Pancreas (tissue), 10 donors: ENCODE measurements at regions not wholly inside any gene's neighbourhood (a gene's known extent, or its start where the extent isn't known, plus 50 kb on each side); places are given as distances from the start of the nearest gene placed in this dataset.
A peak's percentile ranks its signal among the peaks of the same experiment; 100 is the strongest.

ENCODE experiments used
- ATAC-seq, 4 donors: fragments of 200-7000 bp; cut with Tn5 transposase; one replicate each; pipeline versions ENCODE4 v1.8.0 to v1.9.1; 2020; ENCODE audit warnings: mild to moderate bottlenecking in 4 of 4, moderate library complexity in 4 of 4
- DNase-seq, 6 donors: peaks; one replicate each; pipeline ENCODE4 v3.0.0-alpha.2; 2020
- FAIRE-seq: peaks from 2 replicates; lab custom pipeline; 2012; peaks lifted over from hg19 to GRCh38; lab: Jason Lieb, UNC
- H3K27ac ChIP-seq, 4 donors: fragments of 200-600 bp; sonication (generic); 1 replicate in 3 of 4; 2 replicates in 1 of 4; pipeline versions ENCODE4 v1.5.0 to v1.8.0; 2020
- H3K27me3 ChIP-seq, 4 donors: fragments of 200-600 bp; one replicate each; pipeline ENCODE4 v1.8.0; 2021
- H3K36me3 ChIP-seq, 3 donors: fragments of 200-600 bp; sonication (generic) in 1 of 3; one replicate each; pipeline versions ENCODE4 v1.5.0 to v1.8.0; 2020 to 2021
- H3K4me1 ChIP-seq, 3 donors: fragments of 200-600 bp; one replicate each; pipeline ENCODE4 v1.8.0; 2021
- H3K4me3 ChIP-seq, 4 donors: fragments of 200-600 bp; sonication (generic) in 2 of 4; one replicate each; pipeline versions ENCODE4 v1.5.0 to v1.8.0; 2020 to 2021
- H3K9me3 ChIP-seq, 4 donors: fragments of 200-600 bp; one replicate each; pipeline ENCODE4 v1.8.0; 2021
- CTCF ChIP-seq, 4 donors: fragments of 200-600 bp; sonication (generic) in 3 of 4; IDR thresholded peaks; one replicate each; pipeline versions ENCODE4 v1.5.0 to v1.8.0; 2021; ENCODE audit warnings: antibody characterized with exemption in 4 of 4
- WGBS, 2 donors: extraction: QIAGEN DNeasy Blood & Tissue Kit; methylation state at CpG; one replicate each; pipeline ENCODE4 v1.1.7; 2013; 5-methylcytosine and 5-hydroxymethylcytosine counted together
- intact Hi-C, 3 donors: fragments of 100-400 bp; cut with DNase I; formaldehyde crosslinking; loops; one replicate each; pipeline versions ENCODE4 v1.11.1 to v1.14.2; 2022
- donor health status: healthy with polysubstance abuse.
- donor health status: DM: no; HTN: no; CAD: no; lungs with moderate emphysema.
- donor health status: DM: no; HTN: no; CAD: no.
- donor health status: control.
- donor health status: control.
- donor health status: Bipolar disorder and iron deficiency.
- donor health status: DM: yes; HTN: yes; CAD: no.
- donor health status: DM: no; HTN: no; CAD: no.
- donor health status: DM: no; HTN: no; CAD: no.
- donor health status: DM: yes; HTN: yes; CAD: no.

DNA sequence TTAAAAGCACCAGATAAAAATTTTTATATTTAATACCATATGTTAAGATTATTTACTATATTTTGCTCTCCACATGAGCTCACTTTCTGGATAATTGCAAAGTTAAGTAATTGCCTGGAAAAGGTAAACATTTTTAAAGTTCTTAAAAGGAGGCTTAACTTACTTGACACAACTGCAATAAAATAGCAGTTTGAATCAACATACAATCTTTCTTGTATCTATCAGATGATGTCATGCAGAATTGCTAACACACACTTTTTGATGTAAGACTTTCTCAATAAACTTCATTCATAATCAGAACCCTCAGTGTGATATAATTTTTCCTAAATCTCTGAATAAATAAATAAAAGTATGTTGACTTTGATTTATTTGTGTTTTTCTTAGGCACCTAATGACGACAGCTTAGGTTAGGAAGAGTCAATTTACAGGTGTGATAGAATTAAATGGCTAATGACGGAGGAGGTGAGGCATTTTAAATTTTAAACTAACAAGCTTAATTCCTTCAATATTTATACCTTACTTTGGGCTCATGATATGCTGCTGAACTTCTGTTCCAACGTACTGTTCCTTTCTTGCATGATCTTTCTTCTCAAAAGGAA, 99.5 kb downstream of the LYPLAL1 start:
- Histone ChIP-seq H3K4me3 (no peak overlapping the region), H3K4me1 (peaks cover 0 to 8% (median 0%) of the 10 kb centered on the region in 3 donors), H3K27me3 (no peaks in the 10 kb centered on the region), H3K9me3 (no peaks in the 10 kb centered on the region), H3K36me3 (no peaks in the 10 kb centered on the region), H3K27ac (no peak overlapping the region)
- DNase-seq = no peak
- intact Hi-C loops = no loop called here
- WGBS, 2 donors = 90 to 92% methylated on average over 3 of the region's 3 CpGs
- no peak for TF ChIP-seq CTCF (IDR thresholded peaks at IDR 0.05)
- no peak for FAIRE-seq
- ATAC-seq = no peak

DNA sequence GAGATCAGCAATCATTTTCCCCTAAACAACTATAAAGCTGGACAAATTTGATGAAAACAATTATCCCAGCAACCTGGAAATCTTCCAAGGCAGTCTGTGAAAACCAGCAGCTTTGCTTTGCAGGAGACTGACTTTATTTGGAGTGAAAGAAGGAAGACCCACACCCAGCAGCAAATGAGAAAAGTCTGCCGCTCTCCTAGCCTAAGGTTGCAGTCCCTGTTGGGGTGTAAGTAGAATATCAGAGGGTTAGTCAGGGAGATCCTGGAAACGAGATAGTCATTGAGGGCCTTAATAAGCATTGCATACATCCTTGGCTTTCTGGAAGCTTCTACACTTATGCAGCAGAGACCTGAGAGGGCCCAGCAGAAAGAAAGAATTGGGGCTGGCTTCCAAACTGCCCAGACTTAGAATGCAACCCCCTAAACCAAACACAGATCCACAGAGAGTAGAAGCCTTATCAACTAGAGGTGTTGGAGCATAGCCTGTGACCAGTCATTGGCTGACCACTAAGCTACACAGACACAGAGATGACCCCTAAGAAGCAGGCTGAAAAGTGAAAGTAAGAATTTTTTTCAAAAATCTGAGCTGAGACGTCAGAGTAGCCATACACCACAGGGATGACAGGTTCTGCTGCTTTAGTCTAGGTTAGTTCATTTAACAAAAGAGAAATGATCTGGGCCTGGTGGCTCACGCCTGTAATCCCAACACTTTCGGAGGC, 98.3 kb downstream of the LYPLAL1 start:
- 72 to 74% methylated on average over 5 of the region's 5 CpGs for WGBS, 2 donors
- Histone ChIP-seq H3K36me3 (no peaks in the 10 kb centered on the region), H3K27ac (peak overlapping the region in 1 of 4 donors; percentile 43), H3K4me1 (peaks cover 0 to 8% (median 0%) of the 10 kb centered on the region in 3 donors), H3K9me3 (no peaks in the 10 kb centered on the region), H3K4me3 (no peak overlapping the region), H3K27me3 (no peaks in the 10 kb centered on the region)
- DNase-seq = no peak
- ATAC-seq = peak in 3 of 4 donors; percentile 25 to 60 (median 40)
- no peak for TF ChIP-seq CTCF (IDR thresholded peaks at IDR 0.05)
- no peak for FAIRE-seq
- intact Hi-C loops = no loop called here

DNA sequence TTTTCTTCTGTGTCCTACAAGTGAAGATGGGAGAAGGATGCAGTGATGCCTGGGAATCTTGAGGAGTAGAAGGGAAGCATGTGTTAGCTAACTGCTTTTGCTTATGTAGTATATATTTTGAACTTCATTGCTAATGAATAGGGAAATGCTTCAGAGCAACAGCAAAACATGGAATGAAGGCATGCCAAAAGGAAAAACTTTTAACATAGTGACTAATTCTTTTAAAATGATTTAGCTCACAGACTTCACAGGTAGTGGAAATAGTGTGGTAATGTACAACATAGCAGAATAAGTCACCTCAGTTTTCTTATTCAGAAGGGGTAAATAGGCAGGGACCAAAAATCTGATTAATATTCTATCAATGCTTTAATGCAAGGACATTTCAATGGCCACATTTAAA, 95.5 kb downstream of the LYPLAL1 start:
- DNase-seq (no peak), ATAC-seq (no peak), FAIRE-seq (no peak)
- Histone ChIP-seq H3K36me3 (no peaks in the 10 kb centered on the region), H3K4me3 (no peak overlapping the region), H3K9me3 (no peaks in the 10 kb centered on the region), H3K27ac (no peak overlapping the region), H3K4me1 (peaks cover 0 to 15% (median 2%) of the 10 kb centered on the region in 3 donors), H3K27me3 (no peaks in the 10 kb centered on the region)
- intact Hi-C loops = no loop called here
- TF ChIP-seq CTCF (IDR thresholded peaks at IDR 0.05) = no peak

DNA sequence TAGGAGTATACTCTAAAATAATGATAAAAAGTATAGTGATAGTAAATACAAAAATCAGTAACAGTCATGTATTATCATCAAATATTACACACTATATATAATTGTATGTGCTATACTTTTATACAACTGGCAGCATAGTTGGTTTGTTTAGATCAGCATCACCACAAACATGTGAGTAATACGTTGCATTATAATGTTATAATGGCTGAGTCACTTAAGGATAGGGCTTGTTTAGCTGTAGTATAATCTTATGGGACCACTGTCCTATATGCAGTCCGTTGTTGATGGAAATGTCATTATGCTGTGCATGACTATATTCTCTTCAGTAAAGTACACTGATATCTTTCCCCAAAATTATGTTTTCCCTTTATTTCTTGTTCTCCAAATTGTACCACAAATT, 92.8 kb downstream of the LYPLAL1 start:
- no peak for TF ChIP-seq CTCF (IDR thresholded peaks at IDR 0.05)

GRCh38 chr1:219265026-219265515, 91.4 kb downstream of the LYPLAL1 start:
- Histone ChIP-seq H3K36me3 (no peaks in the 10 kb centered on the region), H3K9me3 (no peaks in the 10 kb centered on the region), H3K4me1 (peaks cover 0 to 7% (median 3%) of the 10 kb centered on the region in 3 donors), H3K27me3 (no peaks in the 10 kb centered on the region), H3K27ac (no peak overlapping the region), H3K4me3 (no peak overlapping the region)
- no peak for DNase-seq
- FAIRE-seq = no peak
- WGBS, 2 donors = 85 to 91% methylated on average over 2 of the region's 2 CpGs
- no peak for ATAC-seq
- intact Hi-C loops = no loop called here
- TF ChIP-seq CTCF (IDR thresholded peaks at IDR 0.05) = no peak

More for the DNA sequence above, 92.8 kb downstream of the LYPLAL1 start:
- Histone ChIP-seq H3K27ac (no peak overlapping the region), H3K36me3 (no peaks in the 10 kb centered on the region), H3K27me3 (no peaks in the 10 kb centered on the region), H3K9me3 (no peaks in the 10 kb centered on the region), H3K4me1 (peaks cover 0 to 12% (median 3%) of the 10 kb centered on the region in 3 donors), H3K4me3 (no peak overlapping the region)
- ATAC-seq (no peak), DNase-seq (no peak), FAIRE-seq (no peak)
- intact Hi-C loops = no loop called here
- 93 to 96% methylated on average over 2 of the region's 2 CpGs for WGBS, 2 donors
